ENCODE measurements at regions not wholly inside any gene's neighbourhood (a gene's known extent, or its start where the extent isn't known, plus 50 kb on each side); places are given as distances from the start of the nearest gene placed in this dataset.

GRCh38 chr4:137952116-137952515 is 290.0 kb downstream of the SLC7A11 start:
- WGBS, 2 donors (ENCODE audit: extremely low coverage in 2 of 2, insufficient read length in 2 of 2, insufficient replicate concordance in 1 of 2): no CpG with 5 or more reads among the region's 2 CpGs

GRCh38 chr4:137950286-137950685 is 291.9 kb downstream of the SLC7A11 start:
- Histone ChIP-seq H3K4ac (ENCODE audit: low read length) (no peak overlapping the region), H3K27me3 (ENCODE audit: control insufficient read depth in 3 of 3, insufficient read depth in 3 of 3, low read depth in 1 of 3, low read length in 3 of 3) (no peaks in the 10 kb centered on the region), H3K14ac (ENCODE audit: low read length) (no peak overlapping the region), H4K8ac (ENCODE audit: low read depth, low read length) (no peak overlapping the region), H3K27ac (replicated peaks; ENCODE audit: low read length) (no peak overlapping the region), H3K4me3 (ENCODE audit: low read length in 2 of 2) (no peak overlapping the region), H3K4me1 (ENCODE audit: control insufficient read depth in 2 of 2, insufficient read depth in 1 of 2, low read depth in 1 of 2, low read length in 2 of 2) (no peaks in the 10 kb centered on the region), H3K9ac (ENCODE audit: low read depth, low read length, poor library complexity) (no peak overlapping the region), H3K9me3 (replicated peaks in 1 of 2; ENCODE audit: control insufficient read depth in 2 of 2, insufficient read depth in 1 of 2, low read depth in 1 of 2, low read length in 2 of 2) (no peaks in the 10 kb centered on the region), H3K4me2 (ENCODE audit: insufficient read depth, low read length, poor library complexity, severe bottlenecking) (no peak overlapping the region), H3K23ac (ENCODE audit: low read depth, low read length, poor library complexity) (no peak overlapping the region), H4K91ac (ENCODE audit: low read depth, low read length, poor library complexity) (no peak overlapping the region), H2AFZ (ENCODE audit: low read length) (no peak overlapping the region), H2BK12ac (ENCODE audit: low read length) (no peak overlapping the region), H2AK5ac (ENCODE audit: low read depth, low read length) (no peak overlapping the region), H3K18ac (ENCODE audit: low read length) (no peak overlapping the region), H3K36me3 (replicated peaks in 1 of 2; ENCODE audit: control insufficient read depth in 2 of 2, insufficient read depth in 2 of 2, low read length in 2 of 2) (no peaks in the 10 kb centered on the region), H2BK5ac (ENCODE audit: low read length) (no peak overlapping the region), H2BK15ac (ENCODE audit: low read length) (no peak overlapping the region), H3K79me1 (ENCODE audit: low read depth, low read length) (no peaks in the 10 kb centered on the region), H2BK120ac (ENCODE audit: low read depth, low read length) (no peak overlapping the region)
- no CpG with 5 or more reads among the region's 3 CpGs for WGBS, 2 donors (ENCODE audit: extremely low coverage in 2 of 2, insufficient read length in 2 of 2, insufficient replicate concordance in 1 of 2)
- no peak for DNase-seq (ENCODE audit: low spot score)

More at GRCh38 chr4:137952116-137952515, 290.0 kb downstream of the SLC7A11 start:
- no peak overlapping the region for H3K9ac ChIP-seq (ENCODE audit: low read depth, low read length, poor library complexity)
- no peaks in the 10 kb centered on the region for H3K27me3 ChIP-seq (ENCODE audit: control insufficient read depth in 3 of 3, insufficient read depth in 3 of 3, low read depth in 1 of 3, low read length in 3 of 3)
- no peak overlapping the region for H2BK5ac ChIP-seq (ENCODE audit: low read length)
- no peak overlapping the region for H2BK15ac ChIP-seq (ENCODE audit: low read length)
- H3K9me3 ChIP-seq (replicated peaks in 1 of 2; ENCODE audit: control insufficient read depth in 2 of 2, insufficient read depth in 1 of 2, low read depth in 1 of 2, low read length in 2 of 2): no peaks in the 10 kb centered on the region
- H4K8ac ChIP-seq (ENCODE audit: low read depth, low read length): no peak overlapping the region
- no peak overlapping the region for H3K4me2 ChIP-seq (ENCODE audit: insufficient read depth, low read length, poor library complexity, severe bottlenecking)
- H3K36me3 ChIP-seq (replicated peaks in 1 of 2; ENCODE audit: control insufficient read depth in 2 of 2, insufficient read depth in 2 of 2, low read length in 2 of 2): no peaks in the 10 kb centered on the region
- H3K27ac ChIP-seq (replicated peaks; ENCODE audit: low read length): no peak overlapping the region
- H3K4me1 ChIP-seq (ENCODE audit: control insufficient read depth in 2 of 2, insufficient read depth in 1 of 2, low read depth in 1 of 2, low read length in 2 of 2): no peaks in the 10 kb centered on the region
- H3K23ac ChIP-seq (ENCODE audit: low read depth, low read length, poor library complexity): no peak overlapping the region
- H2BK120ac ChIP-seq (ENCODE audit: low read depth, low read length): no peak overlapping the region
- H2AK5ac ChIP-seq (ENCODE audit: low read depth, low read length): no peak overlapping the region
- H2AFZ ChIP-seq (ENCODE audit: low read length): no peak overlapping the region
- no peak overlapping the region for H3K18ac ChIP-seq (ENCODE audit: low read length)
- no peak for DNase-seq (ENCODE audit: low spot score)
- no peak overlapping the region for H2BK12ac ChIP-seq (ENCODE audit: low read length)
- no peaks in the 10 kb centered on the region for H3K79me1 ChIP-seq (ENCODE audit: low read depth, low read length)
- no peak overlapping the region for H3K4me3 ChIP-seq (ENCODE audit: low read length in 2 of 2)
- H3K4ac ChIP-seq (ENCODE audit: low read length): no peak overlapping the region
- no peak overlapping the region for H4K91ac ChIP-seq (ENCODE audit: low read depth, low read length, poor library complexity)
- H3K14ac ChIP-seq (ENCODE audit: low read length): no peak overlapping the region

GRCh38 chr4:137949746-137950145 is 292.4 kb downstream of the SLC7A11 start:
- Histone ChIP-seq H3K27ac (replicated peaks; ENCODE audit: low read length) (no peak overlapping the region), H3K4me2 (ENCODE audit: insufficient read depth, low read length, poor library complexity, severe bottlenecking) (no peak overlapping the region), H3K36me3 (replicated peaks in 1 of 2; ENCODE audit: control insufficient read depth in 2 of 2, insufficient read depth in 2 of 2, low read length in 2 of 2) (no peaks in the 10 kb centered on the region), H3K79me1 (ENCODE audit: low read depth, low read length) (no peaks in the 10 kb centered on the region), H3K4me3 (ENCODE audit: low read length in 2 of 2) (no peak overlapping the region), H2AK5ac (ENCODE audit: low read depth, low read length) (no peak overlapping the region), H3K14ac (ENCODE audit: low read length) (no peak overlapping the region), H4K8ac (ENCODE audit: low read depth, low read length) (no peak overlapping the region), H4K91ac (ENCODE audit: low read depth, low read length, poor library complexity) (no peak overlapping the region), H2BK120ac (ENCODE audit: low read depth, low read length) (no peak overlapping the region), H3K23ac (ENCODE audit: low read depth, low read length, poor library complexity) (no peak overlapping the region), H2BK5ac (ENCODE audit: low read length) (no peak overlapping the region), H3K9ac (ENCODE audit: low read depth, low read length, poor library complexity) (no peak overlapping the region), H2AFZ (ENCODE audit: low read length) (no peak overlapping the region), H3K4ac (ENCODE audit: low read length) (no peak overlapping the region), H3K9me3 (replicated peaks in 1 of 2; ENCODE audit: control insufficient read depth in 2 of 2, insufficient read depth in 1 of 2, low read depth in 1 of 2, low read length in 2 of 2) (no peaks in the 10 kb centered on the region), H3K27me3 (ENCODE audit: control insufficient read depth in 3 of 3, insufficient read depth in 3 of 3, low read depth in 1 of 3, low read length in 3 of 3) (no peaks in the 10 kb centered on the region), H3K18ac (ENCODE audit: low read length) (no peak overlapping the region), H3K4me1 (ENCODE audit: control insufficient read depth in 2 of 2, insufficient read depth in 1 of 2, low read depth in 1 of 2, low read length in 2 of 2) (no peaks in the 10 kb centered on the region), H2BK15ac (ENCODE audit: low read length) (no peak overlapping the region), H2BK12ac (ENCODE audit: low read length) (no peak overlapping the region)
- DNase-seq (ENCODE audit: low spot score): no peak

- no CpG with 5 or more reads among the region's 1 CpG for WGBS, 2 donors (ENCODE audit: extremely low coverage in 2 of 2, insufficient read length in 2 of 2, insufficient replicate concordance in 1 of 2)
- DNase-seq (ENCODE audit: low spot score): no peak
Observed at GRCh38 chr4:137946453-137947174, 295.5 kb downstream of the SLC7A11 start.

More at GRCh38 chr4:137946453-137947174, 295.5 kb downstream of the SLC7A11 start:
- Histone ChIP-seq H3K79me1 (ENCODE audit: low read depth, low read length) (no peaks in the 10 kb centered on the region), H3K23ac (ENCODE audit: low read depth, low read length, poor library complexity) (no peak overlapping the region), H3K4ac (ENCODE audit: low read length) (no peak overlapping the region), H3K36me3 (replicated peaks in 1 of 2; ENCODE audit: control insufficient read depth in 2 of 2, insufficient read depth in 2 of 2, low read length in 2 of 2) (no peaks in the 10 kb centered on the region), H3K4me3 (ENCODE audit: low read length in 2 of 2) (no peak overlapping the region), H2BK120ac (ENCODE audit: low read depth, low read length) (no peak overlapping the region), H2BK5ac (ENCODE audit: low read length) (no peak overlapping the region), H3K18ac (ENCODE audit: low read length) (no peak overlapping the region), H3K4me1 (ENCODE audit: control insufficient read depth in 2 of 2, insufficient read depth in 1 of 2, low read depth in 1 of 2, low read length in 2 of 2) (no peaks in the 10 kb centered on the region), H3K9me3 (replicated peaks in 1 of 2; ENCODE audit: control insufficient read depth in 2 of 2, insufficient read depth in 1 of 2, low read depth in 1 of 2, low read length in 2 of 2) (no peaks in the 10 kb centered on the region), H2AFZ (ENCODE audit: low read length) (no peak overlapping the region), H3K9ac (ENCODE audit: low read depth, low read length, poor library complexity) (no peak overlapping the region), H2AK5ac (ENCODE audit: low read depth, low read length) (no peak overlapping the region), H3K27ac (replicated peaks; ENCODE audit: low read length) (no peak overlapping the region), H3K27me3 (ENCODE audit: control insufficient read depth in 3 of 3, insufficient read depth in 3 of 3, low read depth in 1 of 3, low read length in 3 of 3) (no peaks in the 10 kb centered on the region), H4K91ac (ENCODE audit: low read depth, low read length, poor library complexity) (no peak overlapping the region), H3K4me2 (ENCODE audit: insufficient read depth, low read length, poor library complexity, severe bottlenecking) (no peak overlapping the region), H2BK12ac (ENCODE audit: low read length) (no peak overlapping the region), H4K8ac (ENCODE audit: low read depth, low read length) (no peak overlapping the region), H2BK15ac (ENCODE audit: low read length) (no peak overlapping the region), H3K14ac (ENCODE audit: low read length) (no peak overlapping the region)

All from neuronal stem cell (in vitro differentiated cells).